GM04504 (cell line): ENCODE measurements at regions not wholly inside any gene's neighbourhood (a gene's known extent, or its start where the extent isn't known, plus 50 kb on each side); places are given as distances from the start of the nearest gene placed in this dataset.
"Not testable (repeated sequence)": the region's sequence is repeated elsewhere in the genome, so short reads cannot be mapped to it uniquely, and the experiment has no call there.

Experiments
- DNase-seq: peaks from one replicate; pipeline ENCODE4 v3.0.0-alpha.2; 2012; ENCODE audit warnings: low read depth

DNA sequence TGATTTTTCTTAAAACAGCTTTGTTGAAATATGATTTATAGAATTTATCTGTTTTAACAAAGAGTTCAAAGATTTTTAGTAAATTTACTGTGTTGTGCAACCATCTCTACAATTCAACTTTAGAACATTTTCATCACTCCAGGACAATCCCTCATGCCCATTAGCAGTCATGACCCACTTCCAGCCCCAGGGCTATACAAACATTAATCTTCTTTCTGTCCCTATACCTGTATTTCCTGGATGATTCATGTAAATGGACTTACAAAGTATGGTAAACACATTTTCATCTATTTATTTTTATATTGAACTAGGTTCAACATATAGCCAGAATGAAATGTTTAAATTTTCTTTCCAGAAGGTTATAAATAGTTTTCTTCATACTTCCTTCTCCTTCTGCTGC, 127.8 kb upstream of the CCDC180 start:
- no peak for DNase-seq

DNA sequence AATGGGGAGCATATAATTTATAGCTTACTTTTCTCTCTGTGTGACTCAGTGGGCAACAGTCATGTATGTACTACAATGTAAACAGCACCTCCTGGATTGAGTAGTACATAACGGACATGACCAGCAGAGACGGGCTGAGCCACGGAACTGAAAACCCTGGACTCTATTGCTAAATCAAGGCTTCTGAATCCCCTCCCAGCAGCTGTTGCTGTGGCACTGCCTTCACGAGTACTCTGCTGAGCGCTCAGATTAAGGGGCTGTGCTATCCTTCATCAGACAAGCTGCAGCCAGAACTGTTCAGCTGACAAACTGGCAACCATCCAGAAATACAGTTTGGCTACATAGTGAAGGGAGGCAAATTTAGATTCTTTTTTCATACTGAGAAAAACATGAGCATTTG, 131.3 kb upstream of the CCDC180 start:
- no peak for DNase-seq

DNA sequence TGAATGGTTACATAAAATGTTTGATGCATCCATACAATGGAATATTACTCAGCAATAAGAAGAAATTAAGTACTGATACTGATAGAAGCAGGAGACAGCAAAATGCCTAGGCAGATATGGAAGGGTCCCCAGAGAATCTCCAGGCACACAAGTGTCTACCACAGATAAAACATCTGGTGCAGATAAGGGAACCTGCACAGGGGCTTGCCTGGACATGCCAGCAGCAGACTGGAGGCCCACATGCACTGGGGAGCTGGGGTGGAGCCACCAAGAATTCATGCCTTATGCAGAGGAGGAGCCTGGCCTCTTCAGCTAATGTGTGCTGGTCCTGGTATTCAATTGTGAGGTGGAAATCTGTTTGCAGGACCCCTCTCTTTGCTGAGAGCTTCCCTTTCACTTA, 129.2 kb upstream of the CTSV start:
- not testable (repeated sequence) for DNase-seq

DNA sequence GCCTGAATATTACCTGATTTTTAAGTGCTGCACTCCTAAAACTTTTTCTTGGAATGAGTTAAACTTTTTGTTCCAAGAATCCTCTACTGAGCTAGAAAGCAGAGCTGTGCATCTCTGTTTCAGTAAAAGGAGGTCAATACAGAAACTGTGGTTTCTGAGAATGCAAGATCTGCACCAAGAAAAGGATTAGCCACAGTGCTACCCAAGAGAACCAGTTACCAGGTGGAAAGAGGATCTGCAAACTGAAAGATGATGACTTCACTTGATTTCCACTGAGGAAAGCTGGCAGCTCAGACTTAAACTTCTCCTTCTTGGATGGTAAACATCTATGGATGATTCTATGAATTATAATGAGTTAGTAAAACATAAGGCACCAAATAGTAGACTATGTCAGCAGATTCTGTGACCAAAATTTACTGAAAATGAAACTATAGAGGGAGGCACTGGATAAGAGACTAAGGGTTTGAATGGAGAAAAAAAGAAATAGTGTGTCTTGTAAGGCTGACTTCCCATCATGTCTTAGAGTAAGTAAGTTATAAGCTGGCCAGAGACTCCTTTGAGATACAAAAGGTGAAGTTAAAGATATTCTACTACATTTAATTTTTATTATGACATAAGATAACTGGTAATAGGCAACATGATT, 127.7 kb upstream of the CTSV start:
- DNase-seq = not testable (repeated sequence)

DNA sequence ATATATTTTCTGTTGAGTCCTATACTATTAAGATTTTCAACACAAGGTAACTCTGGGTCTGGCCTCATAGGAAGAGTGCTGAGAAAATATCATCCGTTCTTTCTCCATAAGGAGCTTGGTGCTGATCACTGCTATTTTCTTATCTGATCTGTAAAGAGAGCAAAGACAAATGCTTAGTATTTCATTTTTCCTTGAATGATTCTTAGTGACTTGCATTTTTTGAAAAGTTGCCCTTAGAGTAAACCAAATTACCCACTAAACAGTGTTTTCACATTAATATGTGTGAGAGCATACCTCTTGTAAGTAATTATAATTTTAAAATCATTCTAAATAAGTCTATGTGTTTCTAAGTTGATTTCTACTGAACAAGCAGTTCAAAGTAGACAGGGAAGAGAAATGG, 121.3 kb upstream of the CTSV start:
- no peak for DNase-seq

DNA sequence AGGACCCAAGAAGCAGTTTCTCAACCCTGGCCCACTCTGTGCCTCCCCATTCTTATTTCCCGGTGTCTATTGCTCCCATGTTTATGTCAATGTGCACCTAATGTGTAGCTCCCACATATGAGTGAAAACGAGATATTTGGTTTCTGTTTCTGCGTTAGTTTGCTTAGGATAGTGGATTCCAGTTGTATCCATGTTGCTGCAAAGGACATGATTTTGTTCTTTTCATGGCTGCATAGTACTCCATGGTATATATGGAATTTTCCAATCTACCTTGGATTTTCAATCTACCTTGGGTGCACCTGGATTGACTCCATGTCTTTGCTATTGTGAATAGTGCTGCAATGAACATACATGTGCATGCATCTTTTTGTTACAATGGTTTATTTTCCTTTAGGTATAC, 119.8 kb upstream of the CTSV start:
- DNase-seq = not testable (repeated sequence)

DNA sequence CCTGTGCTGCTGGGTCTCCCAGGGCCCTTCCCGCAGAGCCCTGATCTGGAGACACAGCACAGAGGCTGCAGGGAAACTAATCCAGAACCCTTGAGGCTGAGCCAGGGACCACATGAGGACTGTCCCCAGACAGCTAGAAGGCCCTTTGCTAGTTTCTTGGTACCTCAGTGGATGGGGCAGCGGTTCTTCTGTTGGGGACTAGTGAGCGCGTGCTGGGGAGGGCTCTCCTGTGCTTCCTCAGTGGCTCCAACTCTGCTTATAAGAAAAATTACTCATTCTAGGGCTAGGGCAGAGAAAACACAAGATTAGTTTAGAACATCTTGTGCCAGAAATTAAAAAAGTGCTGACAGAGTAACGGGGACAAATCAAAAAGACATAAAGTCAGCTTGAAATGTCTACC, 116.5 kb upstream of the CTSV start:
- not testable (repeated sequence) for DNase-seq

DNA sequence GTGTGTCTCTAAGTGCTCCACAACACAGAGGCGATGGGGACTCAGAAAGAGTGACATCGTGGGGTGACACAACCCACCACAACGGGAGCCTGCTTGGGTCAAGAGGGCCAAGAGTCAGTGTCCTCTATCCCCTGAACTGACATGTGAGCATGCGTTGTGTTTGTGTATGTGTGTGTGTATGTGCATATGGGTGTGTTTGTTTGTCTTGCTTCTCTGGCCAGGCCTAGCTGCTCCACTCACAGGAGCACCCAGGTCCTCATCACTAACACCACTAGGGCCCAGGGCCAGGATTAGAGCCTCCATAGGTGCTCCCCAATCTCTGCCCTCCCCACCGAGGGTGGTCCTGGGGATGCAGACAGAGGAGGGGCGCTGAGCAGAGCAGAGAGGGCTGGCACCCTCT, 115.0 kb upstream of the CTSV start:
- no peak for DNase-seq

DNA sequence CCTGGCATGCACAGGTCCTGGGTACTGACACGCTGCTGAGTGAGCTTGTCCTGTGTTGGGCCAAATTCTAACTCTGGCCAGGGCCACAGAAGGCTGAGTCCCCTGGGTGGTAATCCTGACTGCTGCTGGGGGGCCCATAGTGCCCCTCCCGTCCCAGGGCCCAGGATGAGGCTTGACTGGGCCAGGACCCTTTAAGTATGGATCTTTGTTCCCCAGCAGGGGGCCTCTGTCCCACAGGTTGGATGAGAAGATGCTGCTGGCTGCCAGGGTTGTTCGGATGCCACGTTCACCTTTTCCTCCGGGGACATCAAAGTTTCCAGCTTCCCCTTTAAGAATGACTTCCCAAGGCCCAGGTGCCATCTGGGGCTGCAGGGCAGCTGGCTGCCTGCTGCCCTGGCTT, 114.2 kb upstream of the CTSV start:
- not testable (repeated sequence) for DNase-seq

DNA sequence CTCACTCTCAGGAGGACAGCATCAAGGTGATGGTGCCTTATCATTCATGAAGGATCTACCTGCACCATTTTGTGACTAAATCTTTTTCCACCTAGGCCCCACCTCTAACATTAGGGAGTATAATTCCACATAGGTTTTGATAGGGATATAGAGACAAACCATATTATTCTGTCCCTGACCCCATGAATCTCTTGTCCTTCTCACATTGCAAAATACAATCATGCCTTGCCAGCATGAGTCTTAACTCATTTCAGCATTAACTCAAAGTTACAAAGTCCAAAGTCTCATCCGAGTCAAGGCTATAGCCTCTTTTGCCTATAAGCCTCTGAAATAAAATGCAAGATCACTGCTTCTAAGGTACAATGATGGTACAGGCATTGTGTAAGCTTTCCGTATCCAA, 111.5 kb upstream of the CTSV start:
- DNase-seq = not testable (repeated sequence)

DNA sequence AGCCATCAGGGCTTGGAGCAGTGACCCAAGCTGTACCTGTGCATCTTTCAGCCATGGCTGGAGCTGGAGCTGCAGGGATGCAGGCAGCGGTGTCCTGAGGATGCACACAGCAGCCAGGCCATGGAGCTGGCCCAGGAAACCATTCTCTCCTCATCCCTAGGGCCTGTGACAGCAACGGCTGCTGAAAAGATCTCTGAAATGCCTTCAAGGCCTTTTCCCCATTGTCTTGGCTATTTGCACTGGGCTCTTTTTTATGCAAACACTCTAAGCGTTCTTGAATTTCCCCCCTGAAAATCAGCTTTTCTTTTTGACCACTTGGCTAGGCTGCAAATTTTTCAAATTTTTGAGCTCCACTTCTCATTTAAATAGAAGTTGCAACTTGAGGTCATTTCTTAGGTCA, 109.5 kb upstream of the CTSV start:
- not testable (repeated sequence) for DNase-seq

DNA sequence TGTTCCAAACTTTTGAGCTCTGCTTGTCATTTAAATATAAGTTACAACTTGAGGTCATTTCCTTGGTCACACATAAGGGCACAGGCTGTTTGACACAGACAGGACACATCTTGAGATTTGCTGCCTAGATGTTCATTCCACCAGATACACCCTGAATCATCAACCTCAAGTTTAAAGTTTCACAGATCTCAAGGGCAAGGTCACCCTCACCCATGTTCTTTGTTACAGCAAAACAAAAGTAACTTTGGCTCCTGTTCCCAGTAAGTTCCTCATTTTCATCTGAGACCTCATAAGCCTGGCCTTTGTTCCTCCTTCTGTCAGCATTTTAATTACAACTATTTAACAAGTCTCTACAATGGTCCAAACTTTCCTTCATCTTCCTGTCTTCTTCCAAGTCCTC, 106.7 kb upstream of the CTSV start:
- not testable (repeated sequence) for DNase-seq

DNA sequence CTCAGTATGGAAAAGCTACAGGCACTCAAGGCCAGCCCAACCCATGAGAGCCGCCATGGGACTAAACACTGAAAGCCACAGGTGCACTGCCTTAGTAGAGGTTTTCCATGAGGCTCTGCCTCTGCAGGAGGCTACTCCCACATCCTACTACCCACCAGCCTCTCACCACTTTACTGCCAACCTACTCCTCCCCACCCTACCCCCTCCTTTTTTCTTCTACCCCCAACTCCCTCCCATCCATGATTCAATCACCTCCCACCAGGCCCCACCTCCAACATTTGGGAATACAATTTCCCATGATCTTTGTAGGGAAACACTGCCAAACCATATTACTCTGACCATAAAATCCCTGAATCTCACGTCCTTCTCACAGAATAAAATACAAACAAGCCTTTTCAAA, 101.6 kb upstream of the CTSV start:
- DNase-seq = no peak

DNA sequence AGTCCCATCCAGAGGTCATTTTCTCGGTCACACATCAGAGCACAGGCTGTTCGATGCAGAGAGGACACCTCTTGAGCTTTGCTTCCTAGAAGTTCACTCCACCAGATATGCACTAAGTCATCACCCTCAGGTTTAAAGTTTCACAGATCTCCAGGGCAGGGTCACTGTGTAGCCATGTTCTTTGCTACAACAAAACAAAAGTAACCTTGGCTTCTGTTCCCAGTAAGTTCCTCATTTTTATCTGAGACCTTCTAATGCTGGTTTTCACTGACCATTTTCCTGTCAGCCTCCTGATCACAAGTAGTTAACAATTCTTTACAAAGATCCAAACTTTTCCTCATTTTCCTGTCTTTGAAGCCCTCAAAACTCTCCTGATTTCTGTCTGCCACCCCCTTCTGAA, 97.5 kb upstream of the CTSV start:
- DNase-seq = no peak

DNA sequence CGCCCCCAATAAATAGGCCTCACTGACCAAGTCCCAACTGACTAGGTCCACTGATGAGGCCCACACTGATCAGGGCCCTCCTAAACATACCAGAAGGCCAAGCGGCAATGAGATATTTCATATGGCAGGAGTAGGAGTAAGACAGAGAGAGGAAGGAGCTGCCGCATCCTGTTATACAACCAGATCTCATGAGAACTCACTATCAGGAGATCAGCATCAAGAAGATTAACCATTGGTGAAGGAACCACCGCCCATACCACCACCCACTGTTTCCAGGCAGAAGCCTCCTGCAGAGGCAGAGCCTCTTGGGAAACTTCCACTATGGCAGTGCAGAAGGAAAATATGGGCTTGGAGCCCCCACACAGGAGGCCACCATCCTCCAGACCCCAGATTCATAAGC, 95.0 kb upstream of the CTSV start:
- not testable (repeated sequence) for DNase-seq

DNA sequence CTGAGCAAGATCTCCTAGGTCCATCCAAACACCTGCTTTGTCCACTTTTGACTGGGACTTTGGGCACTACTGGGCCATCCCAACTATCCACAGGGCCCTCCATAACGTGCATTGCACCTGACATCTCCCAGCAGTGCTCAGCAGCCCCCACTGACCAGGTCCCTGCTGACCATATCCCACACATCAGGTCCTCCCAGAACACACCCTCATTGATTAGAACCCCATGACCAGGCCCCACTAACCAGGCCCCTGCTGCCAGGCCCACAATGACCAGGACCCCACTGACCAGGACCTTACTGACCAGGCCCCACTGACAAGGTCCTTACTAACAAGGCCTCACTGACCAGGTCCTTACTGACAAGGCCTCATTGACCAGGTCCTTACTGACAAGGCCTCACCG, 93.9 kb upstream of the CTSV start:
- no peak for DNase-seq

DNA sequence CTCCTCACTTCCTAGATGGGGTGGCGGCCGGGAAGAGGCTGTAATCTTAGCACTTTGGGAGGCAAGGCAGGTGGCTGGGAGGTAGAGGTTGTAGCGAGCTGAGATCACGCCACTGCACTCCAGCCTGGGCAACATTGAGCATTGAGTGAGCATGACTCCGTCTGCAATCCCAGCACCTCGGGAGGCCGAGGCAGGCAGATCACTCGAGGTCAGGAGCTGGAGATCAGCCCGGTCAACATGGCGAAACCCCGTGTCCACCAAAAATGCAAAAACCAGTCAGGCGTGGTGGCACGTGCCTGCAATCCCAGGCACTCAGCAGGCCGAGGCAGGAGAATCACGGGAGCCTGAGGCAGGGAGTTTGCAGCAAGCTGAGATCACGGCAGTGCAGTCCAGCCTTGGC, 91.9 kb upstream of the CTSV start:
- DNase-seq = not testable (repeated sequence)

DNA sequence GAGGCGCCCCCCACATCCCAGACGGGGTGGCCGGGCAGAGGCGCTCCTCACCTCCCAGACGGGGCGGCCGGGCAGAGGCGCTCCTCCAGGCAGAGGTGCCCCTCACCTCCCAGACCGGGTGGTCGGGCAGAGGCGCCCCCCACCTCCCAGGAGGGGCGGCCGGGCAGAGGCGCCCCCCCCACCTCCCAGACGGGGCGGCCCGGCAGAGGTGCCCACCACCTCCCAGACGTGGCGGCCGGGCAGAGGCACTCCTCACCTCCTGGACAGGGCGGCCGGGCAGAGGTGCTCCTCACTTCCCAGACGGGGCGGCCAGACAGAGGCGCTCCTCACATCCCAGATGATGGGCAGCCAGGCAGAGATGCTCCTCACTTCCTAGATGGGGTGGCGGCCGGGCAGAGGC, 91.4 kb upstream of the CTSV start:
- DNase-seq = not testable (repeated sequence)

DNA sequence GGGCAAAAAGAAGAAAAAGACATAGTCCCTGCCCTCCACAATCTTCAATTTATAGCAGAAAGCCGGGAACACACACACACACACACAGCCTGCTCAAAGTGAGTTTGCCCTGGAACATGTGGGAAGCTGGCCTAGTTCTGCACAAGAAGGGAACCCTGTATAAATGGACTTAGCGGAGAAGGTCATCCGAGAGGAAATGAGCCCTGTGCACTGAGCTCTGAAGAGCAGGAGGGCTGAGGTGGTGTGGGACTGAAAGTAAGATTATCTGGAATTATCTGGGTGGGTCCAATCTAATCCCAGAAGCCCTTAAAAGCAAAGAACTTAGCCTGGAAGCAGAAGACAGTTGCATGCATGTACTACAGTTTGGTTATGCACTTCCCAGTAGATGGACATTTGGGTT, 90.0 kb upstream of the CTSV start:
- no peak for DNase-seq

DNA sequence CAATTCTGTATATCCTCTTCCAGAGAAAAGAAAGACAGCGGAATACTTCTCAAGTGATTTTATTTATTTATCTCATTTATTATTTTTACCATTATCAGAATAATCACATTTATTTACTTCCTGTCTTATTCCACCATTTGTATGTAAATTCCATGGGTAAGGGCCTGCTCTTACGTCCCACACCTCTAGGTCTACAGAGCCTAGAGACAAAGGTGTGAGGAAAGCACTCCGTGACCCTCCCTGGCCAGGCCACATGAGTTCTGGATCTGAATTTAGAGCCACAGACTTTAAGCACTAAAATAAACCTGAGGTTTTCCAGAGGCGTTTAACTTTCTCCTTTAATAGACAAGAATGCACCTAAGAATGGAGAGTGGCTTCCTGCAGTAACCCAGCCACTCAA, 85.3 kb upstream of the CTSV start:
- no peak for DNase-seq

DNA sequence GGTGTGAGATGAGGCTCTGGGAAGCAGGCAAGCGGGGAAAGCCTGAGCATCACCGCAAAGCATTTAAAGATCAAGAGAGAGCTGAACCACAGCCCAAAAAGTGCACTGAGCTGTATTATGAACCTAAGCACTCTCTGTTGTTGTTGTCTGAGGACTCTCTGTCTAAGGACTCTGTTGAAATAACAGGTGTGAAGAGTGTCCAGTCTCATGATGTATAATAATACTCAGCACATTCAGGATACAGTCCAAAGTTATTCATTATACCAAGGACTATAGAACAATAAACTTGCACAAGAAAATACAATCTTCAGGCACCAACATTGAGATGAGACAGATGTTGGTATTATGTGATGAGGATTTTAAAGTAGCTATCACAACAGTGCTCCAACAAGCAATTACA, 71.8 kb upstream of the CTSV start:
- no peak for DNase-seq

DNA sequence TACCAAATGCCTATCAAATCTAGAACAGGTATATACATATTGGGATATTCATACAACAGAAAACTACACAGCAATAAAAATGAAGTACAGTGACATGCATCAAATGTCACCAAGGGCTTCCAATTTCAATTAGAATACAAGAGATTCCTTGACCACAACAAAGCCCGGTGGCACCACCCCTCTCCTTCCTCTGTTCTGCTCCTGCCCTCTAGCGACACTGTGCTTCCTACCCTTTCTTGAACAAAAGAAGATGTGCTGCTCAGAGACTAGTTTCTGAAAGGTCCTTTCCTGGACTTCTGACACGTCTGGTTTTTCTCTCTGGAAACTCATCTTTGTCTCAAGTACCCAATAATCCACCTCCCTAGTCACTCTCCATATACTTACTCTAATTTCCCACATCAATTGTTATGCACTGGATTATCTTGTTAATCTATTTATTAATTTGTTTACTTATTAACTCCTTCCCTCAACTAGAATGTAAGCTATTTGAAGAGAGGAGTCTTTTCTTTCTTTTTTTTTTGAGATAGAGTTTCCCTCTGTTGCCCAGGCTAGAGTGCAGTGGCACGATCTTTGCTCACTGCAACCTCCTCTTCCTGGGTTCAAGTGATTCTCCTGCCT, 70.4 kb upstream of the CTSV start:
- DNase-seq = peak; percentile 6

DNA sequence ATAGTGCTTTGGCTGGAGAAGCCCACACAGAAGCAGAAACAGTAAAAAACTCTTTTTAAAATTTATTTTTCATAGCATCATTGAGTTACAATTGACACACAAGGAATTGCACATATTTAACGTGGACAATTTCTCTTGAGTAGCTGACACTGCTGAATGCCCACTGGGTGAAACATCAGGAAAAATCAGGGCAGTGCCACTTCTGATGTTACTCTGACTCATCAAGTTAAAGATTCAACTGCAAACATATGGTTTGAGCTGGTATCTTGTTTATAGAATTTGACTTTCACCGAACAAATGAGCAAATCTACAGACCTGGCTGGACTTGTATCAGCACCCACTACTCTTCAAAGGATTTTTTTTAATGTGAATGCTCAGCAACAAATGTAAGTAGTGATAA, 66.3 kb upstream of the CTSV start:
- not testable (repeated sequence) for DNase-seq
